HG02938 (cell line): ENCODE measurements at regions not wholly inside any gene's neighbourhood (a gene's known extent, or its start where the extent isn't known, plus 50 kb on each side); places are given as distances from the start of the nearest gene placed in this dataset.

Experiments
- ATAC-seq: cut with Tn5 transposase; IDR thresholded peaks from one replicate; pipeline ENCODE4 v1.9.1; 2021; ENCODE audit warnings: mild to moderate bottlenecking, moderate library complexity; ENCODE audit not compliant: unreplicated experiment

DNA sequence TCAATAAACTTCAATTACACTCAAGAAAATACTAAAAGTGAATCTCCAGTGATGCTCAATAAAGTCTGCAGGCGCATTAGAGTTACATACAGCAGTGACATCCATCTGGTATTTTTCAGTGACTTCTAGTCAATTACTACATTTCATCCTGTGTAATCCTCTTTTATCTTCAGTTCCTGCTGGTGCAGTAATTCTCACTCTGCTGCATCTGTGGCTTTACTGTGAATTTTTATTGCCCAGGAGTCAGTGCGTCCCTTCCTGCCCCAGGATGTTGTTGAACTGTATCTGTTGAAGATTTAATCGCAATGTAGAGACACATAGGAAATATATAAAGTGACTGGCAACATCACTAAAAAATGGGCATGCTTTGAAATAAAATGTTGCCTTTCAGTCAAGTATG is 196.3 kb upstream of the TMTC4 start:
- no peak for ATAC-seq

DNA sequence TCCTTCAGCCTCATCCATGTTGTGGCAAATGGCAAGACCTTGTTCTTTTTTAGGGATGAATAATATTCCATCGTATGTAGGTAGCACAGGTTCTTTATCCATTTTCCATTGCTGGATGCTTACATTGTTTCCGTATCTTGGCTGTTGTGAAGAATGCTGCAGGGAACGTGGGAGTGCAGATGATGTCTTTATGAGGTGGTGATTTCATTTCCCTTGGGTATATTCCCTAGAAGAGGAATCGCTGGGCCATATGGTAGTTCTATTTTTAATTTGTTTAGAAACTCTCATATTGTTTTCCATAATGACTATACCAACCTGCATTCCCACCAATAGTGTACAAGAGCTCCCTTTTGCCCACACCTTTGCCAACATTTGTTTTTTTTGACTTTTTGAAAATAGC is 186.3 kb upstream of the TMTC4 start:
- no peak for ATAC-seq

DNA sequence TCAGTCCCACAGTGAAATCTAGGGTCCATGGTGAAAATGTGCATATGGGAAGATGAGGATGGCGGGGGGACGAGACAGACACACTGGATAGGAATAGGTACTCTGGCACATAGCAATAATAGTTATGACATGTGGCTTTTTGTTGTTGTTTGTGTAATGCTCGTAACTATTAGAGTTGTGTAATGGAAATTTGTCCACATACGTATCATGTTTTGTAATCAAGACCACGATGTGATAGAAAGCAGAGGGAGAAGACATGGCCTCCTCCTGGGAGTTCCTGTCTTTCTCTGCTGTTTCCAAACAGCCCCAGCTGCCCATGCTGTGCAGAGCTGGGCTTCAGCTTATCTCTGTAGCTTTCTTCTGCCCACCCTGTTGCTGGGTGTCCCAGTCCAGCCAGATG is 185.3 kb upstream of the TMTC4 start:
- ATAC-seq, result no peak

DNA sequence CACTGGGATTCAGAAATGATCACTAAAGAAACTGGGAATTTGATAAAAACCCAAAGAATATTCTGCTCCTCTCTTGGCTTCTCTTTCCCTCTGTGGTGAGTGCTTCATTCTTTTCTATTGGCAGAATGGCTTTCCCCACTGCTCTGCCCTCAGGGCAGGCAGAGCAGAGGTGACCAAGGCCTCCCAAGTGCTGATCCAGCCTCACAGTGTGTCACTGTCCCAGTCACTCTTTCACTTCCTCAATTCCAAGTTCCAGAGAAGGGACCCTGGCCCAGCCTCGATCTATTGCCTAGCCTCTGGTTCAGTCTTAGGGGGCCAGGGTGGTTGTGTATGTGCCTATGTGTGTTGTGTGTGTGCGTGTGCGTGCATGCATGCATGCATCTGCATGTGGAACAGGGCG is 180.6 kb upstream of the TMTC4 start:
- no peak for ATAC-seq

DNA sequence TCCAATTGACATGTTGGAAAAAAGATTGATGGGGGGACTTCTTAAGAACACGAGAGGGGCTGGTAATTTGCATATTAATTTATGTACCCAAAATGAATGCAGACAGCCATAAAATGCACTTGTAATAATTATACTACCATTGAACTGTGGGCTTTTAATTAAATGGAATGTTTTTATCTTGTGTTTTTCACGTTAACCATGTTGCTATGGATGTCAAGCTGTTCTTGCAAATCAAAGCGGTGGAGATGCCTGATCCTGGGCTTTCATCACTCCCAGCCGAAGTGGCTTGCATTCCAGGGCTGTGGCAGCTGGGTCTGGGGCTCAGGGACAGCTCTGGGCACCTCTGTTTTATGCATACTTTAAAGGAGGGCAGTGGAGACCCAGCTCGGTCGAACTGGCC is 179.4 kb upstream of the TMTC4 start:
- no peak for ATAC-seq

DNA sequence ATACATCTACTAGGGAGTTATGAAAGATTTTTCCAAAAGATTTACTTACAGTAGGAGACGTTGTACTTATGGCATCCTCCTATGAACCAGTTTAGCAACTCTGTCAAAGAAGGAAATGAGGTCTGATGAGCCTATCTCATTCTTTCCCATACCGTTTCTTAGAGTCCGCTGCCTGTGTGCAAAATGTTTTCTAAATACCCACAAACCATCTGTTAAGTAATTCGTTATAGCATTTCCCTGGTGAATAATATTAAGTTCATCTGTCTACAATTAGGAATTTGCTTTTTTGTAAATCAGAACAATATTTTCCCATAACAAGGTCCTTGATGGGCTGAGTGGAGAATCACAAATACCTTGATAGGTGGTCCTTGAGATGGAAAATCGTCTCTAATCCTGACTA is 178.8 kb upstream of the TMTC4 start:
- no peak for ATAC-seq

DNA sequence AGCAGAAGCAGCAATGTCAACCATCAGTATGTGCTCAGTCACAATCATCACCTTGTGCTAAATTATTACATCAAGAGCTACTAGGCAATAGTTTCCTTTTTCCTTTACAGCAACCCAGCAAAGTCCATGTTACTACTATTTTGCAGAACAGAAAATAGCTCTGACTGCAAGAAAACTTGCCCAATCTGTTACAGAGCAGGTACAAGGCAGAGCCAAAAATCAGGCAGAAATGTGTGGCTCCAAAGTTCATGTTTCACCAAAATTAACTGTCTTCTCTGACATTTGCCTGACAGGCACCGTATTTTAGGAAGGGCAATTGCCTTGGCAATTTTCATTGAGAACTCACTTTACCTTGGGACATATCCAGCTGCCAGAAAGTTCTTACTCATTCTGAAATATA is 177.6 kb upstream of the TMTC4 start:
- no peak for ATAC-seq

DNA sequence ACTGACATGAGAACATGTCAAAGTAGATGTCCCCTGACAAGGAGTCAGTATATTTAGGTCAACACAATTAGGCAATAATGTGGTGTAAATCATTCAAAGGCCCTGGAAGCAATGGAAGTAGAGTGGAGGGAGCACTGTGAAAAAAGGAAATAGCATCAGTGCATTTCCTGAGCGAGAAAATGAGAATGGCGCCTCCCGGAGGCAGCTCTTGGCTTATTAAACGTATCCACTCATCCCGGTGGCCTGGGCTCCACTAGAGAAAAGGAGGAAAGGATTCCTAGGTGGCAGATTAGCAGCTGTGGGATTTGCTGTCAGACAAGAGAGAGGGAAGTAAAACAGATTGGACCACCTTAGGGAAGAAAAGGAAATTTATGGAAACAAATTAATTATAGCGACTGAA is 173.7 kb upstream of the TMTC4 start:
- ATAC-seq, result no peak

DNA sequence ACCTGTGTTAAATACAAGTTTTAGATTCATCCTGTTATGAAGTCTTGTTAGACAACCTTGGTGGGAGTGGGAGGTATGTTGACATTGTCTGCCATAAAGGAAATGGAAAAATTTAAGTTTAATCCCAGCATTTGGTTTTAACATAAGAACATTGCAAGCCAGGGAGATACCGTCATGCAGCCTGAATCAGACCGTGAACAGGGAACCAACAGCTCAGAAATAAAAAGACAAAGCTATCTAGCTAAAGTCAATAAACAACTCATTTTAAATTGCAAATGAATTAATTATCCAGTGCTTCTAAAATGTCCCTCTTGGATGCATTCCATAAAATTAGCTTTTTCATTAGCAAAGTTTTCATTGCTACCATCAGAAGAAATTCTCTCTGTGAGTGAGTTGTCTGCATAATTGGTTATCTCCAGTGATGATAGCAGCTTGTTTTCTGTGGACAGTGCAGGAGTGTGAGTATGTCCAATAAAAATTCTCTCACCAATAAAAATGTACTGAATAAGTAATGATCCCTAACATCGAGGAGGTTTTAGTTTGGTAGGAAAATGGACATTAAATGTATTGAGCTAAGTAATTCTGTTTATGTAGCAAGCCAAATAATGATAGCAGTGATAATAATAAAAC is 170.6 kb upstream of the TMTC4 start:
- no peak for ATAC-seq

DNA sequence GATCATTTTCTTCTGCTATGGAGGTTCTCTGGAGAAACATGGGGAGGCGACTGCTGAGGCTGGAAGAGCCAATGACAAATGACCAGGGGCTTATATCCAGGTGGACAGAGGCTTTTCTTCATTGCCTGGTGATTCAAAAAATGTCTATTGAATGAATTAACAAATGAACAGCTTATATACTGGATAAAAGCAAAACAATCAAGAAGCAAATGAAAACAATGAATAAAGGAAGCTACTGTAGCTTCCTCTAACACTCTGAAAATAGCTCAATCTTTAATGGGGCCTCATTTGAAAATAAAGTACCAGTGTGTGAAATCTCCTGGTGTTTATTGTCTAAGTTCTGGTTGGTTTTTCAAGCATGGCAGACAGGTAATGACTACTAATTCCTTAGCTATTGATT is 167.5 kb upstream of the TMTC4 start:
- ATAC-seq, result no peak

DNA sequence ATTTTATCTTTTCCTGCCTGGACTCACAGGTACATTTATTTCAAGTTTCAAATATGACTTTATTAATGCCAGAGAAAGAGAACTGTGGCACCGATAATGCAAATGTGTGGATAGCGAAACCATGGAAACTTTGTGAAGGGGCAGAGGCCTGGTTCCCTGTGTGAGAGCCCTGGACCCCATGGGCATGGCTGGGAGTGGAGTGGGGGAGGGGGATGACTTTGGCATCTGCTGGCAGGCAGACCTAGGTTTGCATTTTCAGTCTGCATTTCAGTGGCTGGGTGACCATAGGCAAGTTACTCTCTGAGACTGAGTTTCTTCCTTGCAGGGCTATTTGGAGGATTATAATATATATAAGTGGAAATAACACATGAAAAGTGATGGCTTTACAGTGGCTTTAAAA is 163.8 kb upstream of the TMTC4 start:
- no peak for ATAC-seq

DNA sequence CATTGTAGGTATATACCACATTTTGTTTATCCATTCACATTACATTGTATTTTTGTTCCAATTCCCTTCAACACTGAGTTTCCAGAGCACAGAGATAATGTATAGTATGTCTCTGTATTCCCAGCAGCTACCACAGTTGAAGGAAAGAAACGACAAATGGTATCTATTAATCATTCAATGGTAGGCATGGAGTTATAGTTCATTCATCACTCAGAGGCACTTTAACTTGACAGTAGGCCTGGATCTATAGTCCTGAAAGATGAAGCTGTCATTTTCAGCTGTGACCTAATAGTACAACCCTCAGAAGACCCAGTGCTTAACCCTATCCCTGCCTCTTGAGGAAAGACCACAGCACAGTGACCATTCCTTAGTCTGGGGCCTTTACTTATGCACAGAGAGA is 163.0 kb upstream of the TMTC4 start:
- ATAC-seq, result no peak

DNA sequence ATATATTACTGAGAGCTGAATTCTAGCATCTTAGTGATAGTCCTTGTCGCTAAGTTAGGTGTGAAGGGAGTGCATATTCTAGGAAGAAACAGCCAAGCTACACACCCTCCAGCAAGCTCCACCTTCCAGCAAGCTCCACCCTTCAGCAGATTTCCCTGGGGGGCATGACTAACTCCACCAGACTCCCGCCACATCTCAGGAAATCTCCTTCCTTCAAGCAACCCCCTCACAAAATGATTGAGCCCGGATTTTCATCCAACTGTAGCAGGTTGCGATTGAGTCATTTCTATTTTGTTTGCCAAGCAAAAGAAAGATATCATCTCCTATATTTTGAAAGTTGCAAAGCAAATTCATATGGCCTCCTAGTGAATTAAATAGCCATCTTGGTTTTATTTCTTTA is 162.1 kb upstream of the TMTC4 start:
- ATAC-seq, result no peak

DNA sequence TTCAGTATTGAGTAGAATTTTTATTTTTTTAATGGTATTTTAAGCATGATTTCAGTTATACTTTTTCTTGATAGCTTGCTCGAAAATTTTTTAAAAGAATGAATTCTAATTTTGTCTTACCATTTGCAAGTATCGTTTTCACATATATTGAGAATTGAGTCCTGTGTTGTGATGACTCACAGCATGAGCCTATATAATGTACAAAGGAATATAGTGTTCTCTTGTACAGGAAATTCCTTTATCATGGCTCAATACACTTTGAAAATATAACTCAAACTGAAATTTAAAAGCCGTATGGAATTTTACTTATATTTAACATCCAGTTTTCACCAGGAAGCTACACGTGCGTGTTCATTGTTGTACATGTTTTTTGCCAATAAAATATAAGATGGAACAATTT is 161.1 kb upstream of the TMTC4 start:
- no peak for ATAC-seq

DNA sequence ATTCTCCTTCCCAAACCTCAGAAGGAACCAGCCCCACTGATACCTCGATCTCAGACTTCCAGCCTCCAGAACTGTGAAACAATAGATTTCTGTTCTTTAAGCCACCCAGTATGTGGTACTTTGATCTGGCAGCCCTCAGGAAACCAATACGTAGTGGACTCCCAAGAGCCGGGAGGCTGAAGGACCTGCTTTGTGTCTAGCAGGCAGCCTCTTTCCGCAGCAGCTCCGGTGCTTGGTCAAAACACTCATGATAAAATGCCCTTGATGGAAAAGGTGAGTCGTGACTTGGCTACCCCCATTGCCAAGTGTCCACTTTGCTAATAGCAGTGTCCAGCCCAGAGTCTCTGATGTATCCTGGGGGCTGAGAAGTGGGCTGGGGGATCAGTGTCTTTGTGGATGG is 158.8 kb upstream of the TMTC4 start:
- ATAC-seq, result no peak

DNA sequence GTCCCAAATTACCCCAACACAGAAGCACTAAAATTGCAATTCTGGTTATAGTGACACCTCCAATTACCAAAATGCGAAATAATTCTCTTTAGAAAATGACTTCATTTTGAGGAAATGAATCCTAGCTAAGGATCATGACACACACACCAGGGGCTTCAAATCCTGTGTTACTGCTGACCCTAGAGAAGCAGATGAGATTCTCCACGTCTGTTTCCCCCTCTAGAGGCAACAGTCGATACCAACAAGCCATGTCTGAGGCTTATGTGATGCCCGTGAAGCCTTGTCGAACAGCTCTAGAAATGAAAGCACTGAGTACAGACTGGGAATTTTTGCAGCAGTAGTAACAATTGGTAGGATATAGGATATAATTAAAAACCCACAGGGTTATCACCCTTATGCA is 153.6 kb upstream of the TMTC4 start:
- ATAC-seq, result no peak

DNA sequence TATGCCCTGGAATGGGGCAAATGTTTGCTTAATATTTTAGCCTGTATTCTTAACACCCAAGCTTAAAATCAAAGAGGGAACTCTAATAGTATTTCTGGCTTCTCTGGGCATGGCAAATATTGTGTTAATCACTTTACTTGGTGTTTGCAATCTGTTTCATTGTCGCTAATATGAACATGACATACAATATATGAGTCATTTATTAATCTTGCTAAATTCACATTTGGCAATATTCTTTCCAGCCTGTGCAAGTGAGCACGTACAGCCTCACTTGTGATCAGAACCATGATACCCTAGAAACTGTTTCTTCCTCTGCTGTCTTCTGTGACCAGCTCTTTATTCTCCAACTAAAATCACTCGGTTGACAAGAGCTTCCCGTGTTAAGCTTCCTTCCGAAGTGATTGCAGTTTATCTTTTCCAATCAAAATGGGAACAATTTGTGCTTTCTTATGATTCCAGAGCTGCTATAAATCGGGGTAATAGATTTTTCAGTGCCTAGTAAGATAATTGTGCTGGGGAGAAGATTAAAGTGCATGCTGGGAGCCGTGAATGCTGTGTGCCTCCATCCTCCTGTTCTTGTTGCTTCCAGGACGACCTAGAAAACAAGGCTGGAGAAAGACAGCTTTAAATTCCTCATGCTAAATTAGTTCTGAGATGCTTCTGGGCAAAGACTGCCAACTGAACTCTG is 153.0 kb upstream of the TMTC4 start:
- no peak for ATAC-seq

DNA sequence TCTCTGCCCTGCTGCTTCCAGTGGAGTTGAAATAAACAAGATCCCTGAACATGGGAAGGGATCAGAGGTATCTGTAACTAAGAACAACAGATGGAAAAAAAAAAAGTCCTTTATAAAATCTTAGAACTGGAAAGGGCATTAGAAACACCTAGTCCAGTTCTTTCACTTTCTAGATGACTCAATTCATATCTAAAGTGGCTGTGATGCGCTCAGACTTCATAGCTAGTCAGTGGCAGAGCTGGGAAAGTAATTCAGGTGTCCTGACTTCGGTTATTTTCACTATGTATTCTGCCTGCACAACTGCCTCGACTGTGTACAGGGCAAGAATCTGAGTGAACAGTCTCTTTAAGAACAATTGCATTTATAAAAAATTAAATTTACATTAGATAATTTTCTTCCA is 151.8 kb upstream of the TMTC4 start:
- ATAC-seq, result no peak

DNA sequence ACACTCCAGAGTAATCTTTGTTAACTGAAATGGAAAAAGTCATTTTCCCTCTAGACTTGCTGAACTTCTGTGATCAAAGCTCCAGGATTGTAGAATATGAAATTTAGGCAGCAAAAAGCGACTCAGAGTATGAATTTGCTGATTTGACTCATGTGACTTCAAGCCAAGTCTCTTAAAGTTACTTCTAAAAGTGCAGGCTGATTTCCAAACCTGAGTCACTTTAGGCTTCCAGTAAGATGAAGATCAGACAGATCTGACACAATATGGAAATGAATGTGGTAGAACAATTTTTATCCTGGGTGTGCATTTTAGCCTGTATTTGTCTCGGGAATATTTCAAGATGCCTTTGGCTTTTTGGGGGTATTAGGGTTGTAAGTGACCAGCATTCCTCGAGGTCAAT is 151.0 kb upstream of the TMTC4 start:
- no peak for ATAC-seq

DNA sequence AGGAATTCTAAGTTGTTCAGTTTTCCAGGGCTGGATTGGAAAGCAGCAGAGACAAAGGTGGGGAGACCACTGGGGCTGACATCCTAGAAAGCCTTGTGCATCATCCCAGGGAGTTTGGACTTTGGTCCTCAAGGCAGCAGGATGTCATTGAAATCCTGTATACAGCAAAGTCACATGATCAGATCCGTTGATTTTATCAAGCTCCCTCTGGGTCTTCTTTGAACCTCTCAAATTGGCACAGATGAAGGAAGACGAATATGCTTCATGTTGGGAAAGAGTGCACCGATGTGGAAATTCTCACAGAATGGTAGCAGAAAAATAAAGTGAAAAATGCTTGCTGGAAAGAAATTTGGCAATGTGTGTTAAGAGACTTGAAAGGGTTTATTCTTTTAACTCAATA is 149.8 kb upstream of the TMTC4 start:
- no peak for ATAC-seq

DNA sequence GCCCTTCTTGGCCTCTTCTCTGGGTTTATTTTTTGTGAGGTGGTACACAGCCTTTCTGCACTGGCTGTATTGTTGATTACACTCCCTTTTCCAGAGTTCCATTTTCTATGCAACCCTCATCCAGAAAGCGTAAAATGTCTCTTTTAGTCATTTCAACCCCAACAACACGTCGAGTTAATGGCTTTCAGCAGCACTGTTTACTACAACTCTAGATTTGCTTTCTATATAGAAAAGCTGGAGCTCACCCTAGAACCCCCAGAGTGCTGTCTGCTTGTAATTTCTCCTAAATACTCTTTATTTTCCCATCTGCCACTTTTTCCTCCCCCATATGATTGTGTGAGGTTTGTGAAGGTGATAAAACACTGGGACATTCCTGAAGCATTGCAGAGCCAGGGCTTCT is 148.9 kb upstream of the TMTC4 start:
- ATAC-seq, result no peak

DNA sequence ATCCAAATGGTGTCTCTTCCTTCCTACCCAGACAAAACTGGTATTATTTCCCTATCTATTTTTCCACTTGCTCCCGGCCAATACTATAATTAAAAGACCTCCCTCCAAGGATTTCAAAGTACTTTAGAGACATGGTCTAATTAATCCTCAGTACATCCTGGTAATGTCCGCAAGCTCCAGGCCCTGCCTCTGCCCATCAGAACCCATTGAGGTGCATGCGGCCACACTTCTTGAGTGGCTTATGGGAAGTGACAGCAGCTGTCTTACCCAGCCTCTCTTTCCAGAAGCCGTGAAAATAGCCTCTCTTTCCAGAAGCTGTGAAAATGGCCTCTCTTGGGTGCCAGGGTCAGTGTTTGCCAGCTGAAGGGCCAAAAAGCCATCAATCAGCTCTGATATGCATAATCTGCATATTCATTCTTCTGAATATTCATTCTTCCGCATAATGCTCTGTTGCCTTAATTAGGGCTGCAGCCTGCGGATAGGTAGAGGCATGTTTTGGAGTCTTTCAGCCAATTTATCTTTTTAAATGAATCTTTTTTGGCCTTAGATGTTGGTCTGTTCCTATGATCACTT is 148.4 kb upstream of the TMTC4 start:
- no peak for ATAC-seq

DNA sequence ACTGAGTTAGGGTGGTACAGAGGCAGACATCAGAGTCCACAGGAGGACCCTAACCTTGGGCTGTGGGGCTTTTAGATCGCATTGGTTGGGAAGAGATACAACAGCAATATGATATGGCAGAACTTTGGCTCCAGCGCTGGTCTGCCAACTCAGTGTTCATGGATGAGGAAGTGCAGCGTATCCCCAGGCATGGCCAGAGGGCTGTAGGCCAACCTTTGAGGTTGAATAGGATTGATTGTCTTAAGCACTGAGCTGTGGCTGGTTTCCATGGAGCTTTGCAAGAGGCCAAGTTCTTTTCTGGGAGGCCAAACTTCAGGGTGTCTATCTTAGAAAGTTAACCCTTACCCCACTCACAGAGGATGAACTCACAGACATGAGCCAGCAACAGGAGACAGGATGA is 144.1 kb upstream of the TMTC4 start:
- ATAC-seq, result no peak
